Keratinocyte (primary cell): ENCODE measurements at regions not wholly inside any gene's neighbourhood (a gene's known extent, or its start where the extent isn't known, plus 50 kb on each side); places are given as distances from the start of the nearest gene placed in this dataset.

Experiments used
- EZH2 ChIP-seq: IDR thresholded peaks from one replicate; pipeline ENCODE4 v1.6.1; 2012; ENCODE audit warnings: inconsistent platforms, mild to moderate bottlenecking, low read length, moderate library complexity
- TF ChIP-seq, protein P1 (sequence below), 3 experiments: IDR thresholded peaks in 1 of 3; conservative IDR thresholded peaks in 1 of 3; optimal IDR thresholded peaks in 1 of 3; 2 replicates in 2 of 3; 3 replicates in 1 of 3; pipeline versions ENCODE3 to v1.5.1; 2011; ENCODE audit warnings: low read length in 3 of 3, mild to moderate bottlenecking in 3 of 3, moderate library complexity in 2 of 3, control low read depth in 1 of 3, inconsistent platforms in 1 of 3; ENCODE audit not compliant: insufficient read depth in 2 of 3; ENCODE audit errors: extremely low read depth in 1 of 3

DNA sequence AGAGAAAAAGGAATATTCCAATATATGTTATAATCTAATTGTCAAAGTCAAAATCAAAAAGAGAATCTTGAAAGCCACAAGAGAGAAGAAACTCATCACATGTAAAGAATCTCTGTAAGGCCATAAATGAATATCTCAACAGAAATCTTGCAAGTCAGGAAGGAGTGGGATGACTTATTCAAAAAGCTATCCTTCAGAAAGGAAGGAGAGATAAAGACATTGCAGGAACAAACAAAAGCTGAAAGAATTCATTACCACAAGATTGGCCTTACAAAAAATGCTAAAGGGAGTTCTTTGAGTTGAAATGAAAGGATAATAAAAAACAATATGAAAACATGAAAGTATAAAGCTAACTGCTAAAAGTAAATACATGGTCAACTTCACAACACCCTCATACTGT is 286.8 kb downstream of the LRIG3 start:
- TF ChIP-seq, protein P1, sequence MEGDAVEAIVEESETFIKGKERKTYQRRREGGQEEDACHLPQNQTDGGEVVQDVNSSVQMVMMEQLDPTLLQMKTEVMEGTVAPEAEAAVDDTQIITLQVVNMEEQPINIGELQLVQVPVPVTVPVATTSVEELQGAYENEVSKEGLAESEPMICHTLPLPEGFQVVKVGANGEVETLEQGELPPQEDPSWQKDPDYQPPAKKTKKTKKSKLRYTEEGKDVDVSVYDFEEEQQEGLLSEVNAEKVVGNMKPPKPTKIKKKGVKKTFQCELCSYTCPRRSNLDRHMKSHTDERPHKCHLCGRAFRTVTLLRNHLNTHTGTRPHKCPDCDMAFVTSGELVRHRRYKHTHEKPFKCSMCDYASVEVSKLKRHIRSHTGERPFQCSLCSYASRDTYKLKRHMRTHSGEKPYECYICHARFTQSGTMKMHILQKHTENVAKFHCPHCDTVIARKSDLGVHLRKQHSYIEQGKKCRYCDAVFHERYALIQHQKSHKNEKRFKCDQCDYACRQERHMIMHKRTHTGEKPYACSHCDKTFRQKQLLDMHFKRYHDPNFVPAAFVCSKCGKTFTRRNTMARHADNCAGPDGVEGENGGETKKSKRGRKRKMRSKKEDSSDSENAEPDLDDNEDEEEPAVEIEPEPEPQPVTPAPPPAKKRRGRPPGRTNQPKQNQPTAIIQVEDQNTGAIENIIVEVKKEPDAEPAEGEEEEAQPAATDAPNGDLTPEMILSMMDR (optimal IDR thresholded peaks at IDR 0.05 in 1 of 3, IDR thresholded peaks at IDR 0.05 in 1 of 3, conservative IDR thresholded peaks at IDR 0.05 in 1 of 3; ENCODE audit: extremely low read depth in 1 of 3, insufficient read depth in 2 of 3, low read length in 3 of 3) = no peak
- no peak for TF ChIP-seq EZH2
